ENCODE measurements at regions not wholly inside any gene's neighbourhood (a gene's known extent, or its start where the extent isn't known, plus 50 kb on each side); places are given as distances from the start of the nearest gene placed in this dataset.

DNA sequence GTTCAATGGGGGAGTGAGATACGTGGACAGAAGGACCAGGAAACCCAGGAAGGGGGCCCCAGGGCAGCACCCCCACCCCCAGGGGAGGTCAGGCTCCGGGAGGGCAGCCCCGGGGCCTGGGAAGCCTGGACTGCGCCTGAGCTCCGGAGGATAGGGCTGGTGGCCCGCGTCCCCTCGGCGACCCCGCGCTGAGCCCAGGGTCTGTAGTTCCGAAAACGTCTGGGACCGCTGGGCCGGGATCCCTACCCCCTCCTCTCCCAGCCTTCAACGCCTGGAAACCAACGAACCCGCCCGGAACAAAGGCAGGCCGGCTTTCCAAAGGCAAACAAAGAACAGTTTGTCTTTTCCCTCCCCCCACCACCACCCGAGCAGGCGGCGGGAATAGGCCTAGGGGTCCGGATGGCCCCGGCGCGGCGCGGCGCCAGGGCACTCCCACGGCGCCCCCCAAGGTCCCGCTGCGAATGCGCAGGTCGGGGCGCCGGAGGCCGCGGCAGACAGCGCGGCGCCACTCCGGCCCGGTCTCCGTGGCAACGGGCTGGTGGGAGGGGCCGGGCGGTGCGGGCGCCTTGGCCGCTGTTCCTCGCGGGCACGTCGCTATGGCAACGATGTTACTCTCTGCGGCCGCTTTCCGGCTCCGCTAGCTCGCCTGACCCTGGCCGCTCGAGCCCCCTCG lies 58.5 kb downstream of the IGLL1 start:
- DNase-seq (ENCODE audit: extremely low read depth in 1 of 4, low spot score in 3 of 4) (peak; percentile 81 to 93 (median 92)), ATAC-seq (peak; percentile 95), FAIRE-seq (peak; percentile 69)
- H4K20me1 ChIP-seq (replicated peaks; ENCODE audit: control insufficient read depth, insufficient read depth, low read length) = no peaks in the 10 kb centered on the region
- intact Hi-C loops (cut with micrococcal nuclease) = no loop called here
- ChIA-PET CTCF (ENCODE audit: low intra/inter-chr PET ratio) (no interaction called here), POLR2A (interaction anchor here (0.6 kb wide), 1 partner anchor 9 kb away, joined by 3 read pairs; no protein-coding TSS in a partner anchor)
- H3K27me3 ChIP-seq (ENCODE audit: control insufficient read depth in 2 of 2, insufficient read depth in 2 of 2, low read length in 2 of 2) = no peaks in the 10 kb centered on the region
- H3K79me2 ChIP-seq (ENCODE audit: control insufficient read depth, insufficient read depth, low read length) = no peaks in the 10 kb centered on the region
- in situ Hi-C loops (cut with MboI) = no loop called here
- peak overlapping the region; percentile 93 for H3K27ac ChIP-seq (ENCODE audit: extremely low read depth, low read depth, low read length)
- peaks cover 12 to 42% of the 10 kb centered on the region in 2 experiments for H3K4me1 ChIP-seq (replicated peaks in 1 of 2; ENCODE audit: control insufficient read depth in 2 of 2, insufficient read depth in 2 of 2, low read length in 2 of 2)
- no peaks in the 10 kb centered on the region for H3K36me3 ChIP-seq (ENCODE audit: control insufficient read depth, insufficient read depth, low read length)
- H3K4me3 ChIP-seq = peak overlapping the region; percentile 38
- peak overlapping the region; percentile 86 to 87 for H3K9ac ChIP-seq (ENCODE audit: insufficient read depth in 1 of 2, low read depth in 2 of 2, low read length in 2 of 2)
- BruUV-seq (replicated peaks) = TSS peak; percentile 55
- 0% methylated on average over 13 of the region's 65 CpGs for WGBS (ENCODE audit: insufficient coverage, low coverage, missing lambda C conversion rate)
- peak overlapping the region; percentile 82 for H3K4me2 ChIP-seq (ENCODE audit: insufficient read depth, low read length)
- H3K9me1 ChIP-seq (ENCODE audit: control insufficient read depth, insufficient read depth, low read length) = no peaks in the 10 kb centered on the region
- peak overlapping the region; percentile 81 for H2AFZ ChIP-seq (ENCODE audit: low read depth, low read length)
- no peaks in the 10 kb centered on the region for H3K9me3 ChIP-seq (replicated peaks; ENCODE audit: control insufficient read depth, insufficient read depth, low read depth, low read length)
- TF ChIP-seq ZNF766 (CRISPR knock-in tag; conservative IDR thresholded peaks at IDR 0.05) (no peak), NFRKB (IDR thresholded peaks at IDR 0.05; ENCODE audit: low read depth) (peak; percentile 31; the same call in 1 of the 2 replicates), FOXJ2 (tag; IDR thresholded peaks at IDR 0.05) (peak; percentile 71; the same call in 1 of the 2 replicates), IRF2 (CRISPR knock-in tag; IDR thresholded peaks at IDR 0.05) (no peak), NFE2 (IDR thresholded peaks at IDR 0.05; ENCODE audit: low read depth) (no peak), CBX1 (IDR thresholded peaks at IDR 0.05; ENCODE audit: low read depth) (no peak), BCL6 (CRISPR knock-in tag; IDR thresholded peaks at IDR 0.05) (no peak), E2F6 (IDR thresholded peaks at IDR 0.05; ENCODE audit: borderline replicate concordance in 1 of 2, extremely low read depth in 1 of 2, insufficient read depth in 1 of 2, insufficient read length in 1 of 2, low read depth in 1 of 2, low read length in 1 of 2, poor library complexity in 1 of 2, severe bottlenecking in 1 of 2) (peak in 1 of 2 experiments; percentile 70), U2AF1 (optimal IDR thresholded peaks at IDR 0.05; ENCODE audit: low read depth, low read length) (no peak), RCOR1 (IDR thresholded peaks at IDR 0.05; ENCODE audit: borderline replicate concordance in 1 of 2, low read depth in 2 of 2, low read length in 2 of 2) (0 out of 4 replicates have a peak, but pooled peaks of 1 of the 2 experiments have one; percentile 13)
- TF ChIP-seq, protein P1, sequence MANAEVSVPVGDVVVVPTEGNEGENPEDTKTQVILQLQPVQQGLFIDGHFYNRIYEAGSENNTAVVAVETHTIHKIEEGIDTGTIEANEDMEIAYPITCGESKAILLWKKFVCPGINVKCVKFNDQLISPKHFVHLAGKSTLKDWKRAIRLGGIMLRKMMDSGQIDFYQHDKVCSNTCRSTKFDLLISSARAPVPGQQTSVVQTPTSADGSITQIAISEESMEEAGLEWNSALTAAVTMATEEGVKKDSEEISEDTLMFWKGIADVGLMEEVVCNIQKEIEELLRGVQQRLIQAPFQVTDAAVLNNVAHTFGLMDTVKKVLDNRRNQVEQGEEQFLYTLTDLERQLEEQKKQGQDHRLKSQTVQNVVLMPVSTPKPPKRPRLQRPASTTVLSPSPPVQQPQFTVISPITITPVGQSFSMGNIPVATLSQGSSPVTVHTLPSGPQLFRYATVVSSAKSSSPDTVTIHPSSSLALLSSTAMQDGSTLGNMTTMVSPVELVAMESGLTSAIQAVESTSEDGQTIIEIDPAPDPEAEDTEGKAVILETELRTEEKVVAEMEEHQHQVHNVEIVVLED (CRISPR knock-in tag; IDR thresholded peaks at IDR 0.05) = no peak
- TF ChIP-seq, protein P2, sequence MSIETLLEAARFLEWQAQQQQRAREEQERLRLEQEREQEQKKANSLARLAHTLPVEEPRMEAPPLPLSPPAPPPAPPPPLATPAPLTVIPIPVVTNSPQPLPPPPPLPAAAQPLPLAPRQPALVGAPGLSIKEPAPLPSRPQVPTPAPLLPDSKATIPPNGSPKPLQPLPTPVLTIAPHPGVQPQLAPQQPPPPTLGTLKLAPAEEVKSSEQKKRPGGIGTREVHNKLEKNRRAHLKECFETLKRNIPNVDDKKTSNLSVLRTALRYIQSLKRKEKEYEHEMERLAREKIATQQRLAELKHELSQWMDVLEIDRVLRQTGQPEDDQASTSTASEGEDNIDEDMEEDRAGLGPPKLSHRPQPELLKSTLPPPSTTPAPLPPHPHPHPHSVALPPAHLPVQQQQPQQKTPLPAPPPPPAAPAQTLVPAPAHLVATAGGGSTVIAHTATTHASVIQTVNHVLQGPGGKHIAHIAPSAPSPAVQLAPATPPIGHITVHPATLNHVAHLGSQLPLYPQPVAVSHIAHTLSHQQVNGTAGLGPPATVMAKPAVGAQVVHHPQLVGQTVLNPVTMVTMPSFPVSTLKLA (conservative IDR thresholded peaks at IDR 0.05) = peak in 1 of 2 experiments; percentile 40; a peak in 1 of 4 replicates
- TF ChIP-seq, protein P3, sequence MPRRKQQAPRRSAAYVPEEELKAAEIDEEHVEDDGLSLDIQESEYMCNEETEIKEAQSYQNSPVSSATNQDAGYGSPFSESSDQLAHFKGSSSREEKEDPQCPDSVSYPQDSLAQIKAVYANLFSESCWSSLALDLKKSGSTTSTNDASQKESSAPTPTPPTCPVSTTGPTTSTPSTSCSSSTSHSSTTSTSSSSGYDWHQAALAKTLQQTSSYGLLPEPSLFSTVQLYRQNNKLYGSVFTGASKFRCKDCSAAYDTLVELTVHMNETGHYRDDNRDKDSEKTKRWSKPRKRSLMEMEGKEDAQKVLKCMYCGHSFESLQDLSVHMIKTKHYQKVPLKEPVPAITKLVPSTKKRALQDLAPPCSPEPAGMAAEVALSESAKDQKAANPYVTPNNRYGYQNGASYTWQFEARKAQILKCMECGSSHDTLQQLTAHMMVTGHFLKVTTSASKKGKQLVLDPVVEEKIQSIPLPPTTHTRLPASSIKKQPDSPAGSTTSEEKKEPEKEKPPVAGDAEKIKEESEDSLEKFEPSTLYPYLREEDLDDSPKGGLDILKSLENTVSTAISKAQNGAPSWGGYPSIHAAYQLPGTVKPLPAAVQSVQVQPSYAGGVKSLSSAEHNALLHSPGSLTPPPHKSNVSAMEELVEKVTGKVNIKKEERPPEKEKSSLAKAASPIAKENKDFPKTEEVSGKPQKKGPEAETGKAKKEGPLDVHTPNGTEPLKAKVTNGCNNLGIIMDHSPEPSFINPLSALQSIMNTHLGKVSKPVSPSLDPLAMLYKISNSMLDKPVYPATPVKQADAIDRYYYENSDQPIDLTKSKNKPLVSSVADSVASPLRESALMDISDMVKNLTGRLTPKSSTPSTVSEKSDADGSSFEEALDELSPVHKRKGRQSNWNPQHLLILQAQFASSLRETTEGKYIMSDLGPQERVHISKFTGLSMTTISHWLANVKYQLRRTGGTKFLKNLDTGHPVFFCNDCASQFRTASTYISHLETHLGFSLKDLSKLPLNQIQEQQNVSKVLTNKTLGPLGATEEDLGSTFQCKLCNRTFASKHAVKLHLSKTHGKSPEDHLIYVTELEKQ (CRISPR knock-in tag; IDR thresholded peaks at IDR 0.05) = no peak

Measured in K562 (cell line).